Endothelial cell (in vitro differentiated cells): ENCODE measurements at regions not wholly inside any gene's neighbourhood (a gene's known extent, or its start where the extent isn't known, plus 50 kb on each side); places are given as distances from the start of the nearest gene placed in this dataset.

Experiments
- DNase-seq: peaks from one replicate; pipeline ENCODE4 v3.0.0; 2021; ENCODE audit warnings: low spot score
- H3K27ac Mint-ChIP-seq: one replicate; pipeline ENCODE4 v1.8.0; 2021; ENCODE audit warnings: mixed read lengths, inconsistent platforms; ENCODE audit not compliant: unreplicated experiment
- H3K27me3 Mint-ChIP-seq: one replicate; pipeline ENCODE4 v1.8.0; 2021; ENCODE audit warnings: mild to moderate bottlenecking, moderate library complexity, mixed read lengths, inconsistent platforms; ENCODE audit not compliant: unreplicated experiment
- H3K36me3 Mint-ChIP-seq: one replicate; pipeline ENCODE4 v1.8.0; 2021; ENCODE audit warnings: mild to moderate bottlenecking, low read depth, mixed read lengths, inconsistent platforms; ENCODE audit not compliant: unreplicated experiment
- H3K4me1 Mint-ChIP-seq: one replicate; pipeline ENCODE4 v1.8.0; 2021; ENCODE audit warnings: mild to moderate bottlenecking, mixed read lengths, inconsistent platforms; ENCODE audit not compliant: unreplicated experiment
- H3K4me3 Mint-ChIP-seq: one replicate; pipeline ENCODE4 v1.8.0; 2021; ENCODE audit warnings: mild to moderate bottlenecking, mixed read lengths, inconsistent platforms; ENCODE audit not compliant: unreplicated experiment
- H3K9me3 Mint-ChIP-seq: one replicate; pipeline ENCODE4 v1.8.0; 2021; ENCODE audit warnings: mixed read lengths, inconsistent platforms; ENCODE audit not compliant: unreplicated experiment
- TF ChIP-seq, protein P1 (sequence below): fragments of 200-600 bp; sonication (generic); IDR thresholded peaks from one replicate; pipeline ENCODE4 v1.5.0; 2021; ENCODE audit warnings: antibody characterized with exemption; ENCODE audit not compliant: unreplicated experiment

- H3K27ac Mint-ChIP-seq, result no peak overlapping the region
- H3K4me1 Mint-ChIP-seq, result no peaks in the 10 kb centered on the region
- TF ChIP-seq, protein P1, sequence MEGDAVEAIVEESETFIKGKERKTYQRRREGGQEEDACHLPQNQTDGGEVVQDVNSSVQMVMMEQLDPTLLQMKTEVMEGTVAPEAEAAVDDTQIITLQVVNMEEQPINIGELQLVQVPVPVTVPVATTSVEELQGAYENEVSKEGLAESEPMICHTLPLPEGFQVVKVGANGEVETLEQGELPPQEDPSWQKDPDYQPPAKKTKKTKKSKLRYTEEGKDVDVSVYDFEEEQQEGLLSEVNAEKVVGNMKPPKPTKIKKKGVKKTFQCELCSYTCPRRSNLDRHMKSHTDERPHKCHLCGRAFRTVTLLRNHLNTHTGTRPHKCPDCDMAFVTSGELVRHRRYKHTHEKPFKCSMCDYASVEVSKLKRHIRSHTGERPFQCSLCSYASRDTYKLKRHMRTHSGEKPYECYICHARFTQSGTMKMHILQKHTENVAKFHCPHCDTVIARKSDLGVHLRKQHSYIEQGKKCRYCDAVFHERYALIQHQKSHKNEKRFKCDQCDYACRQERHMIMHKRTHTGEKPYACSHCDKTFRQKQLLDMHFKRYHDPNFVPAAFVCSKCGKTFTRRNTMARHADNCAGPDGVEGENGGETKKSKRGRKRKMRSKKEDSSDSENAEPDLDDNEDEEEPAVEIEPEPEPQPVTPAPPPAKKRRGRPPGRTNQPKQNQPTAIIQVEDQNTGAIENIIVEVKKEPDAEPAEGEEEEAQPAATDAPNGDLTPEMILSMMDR, result no peak
- H3K27me3 Mint-ChIP-seq, result no peaks in the 10 kb centered on the region
- H3K4me3 Mint-ChIP-seq, result no peak overlapping the region
- H3K36me3 Mint-ChIP-seq, result peaks cover 12% of the 10 kb centered on the region
- no peaks in the 10 kb centered on the region for H3K9me3 Mint-ChIP-seq
- no peak for DNase-seq
Observed at GRCh38 chr2:187002242-187002641, 153.3 kb upstream of the ZSWIM2 start.

GRCh38 chr2:187001248-187001647 lies 152.3 kb upstream of the ZSWIM2 start:
- Mint-ChIP-seq H3K9me3 (no peaks in the 10 kb centered on the region), H3K4me3 (no peak overlapping the region), H3K36me3 (peaks cover 12% of the 10 kb centered on the region), H3K4me1 (no peaks in the 10 kb centered on the region), H3K27ac (no peak overlapping the region), H3K27me3 (no peaks in the 10 kb centered on the region)
- no peak for DNase-seq
- TF ChIP-seq, protein P1, result no peak

GRCh38 chr2:186995092-186995491 lies 146.1 kb upstream of the ZSWIM2 start:
- H3K9me3 Mint-ChIP-seq, result no peaks in the 10 kb centered on the region
- no peak for DNase-seq
- no peak overlapping the region for H3K4me3 Mint-ChIP-seq
- H3K36me3 Mint-ChIP-seq, result no peaks in the 10 kb centered on the region
- H3K4me1 Mint-ChIP-seq, result peaks cover 15% of the 10 kb centered on the region
- TF ChIP-seq, protein P1, result no peak
- H3K27me3 Mint-ChIP-seq, result no peaks in the 10 kb centered on the region
- no peak overlapping the region for H3K27ac Mint-ChIP-seq

DNA sequence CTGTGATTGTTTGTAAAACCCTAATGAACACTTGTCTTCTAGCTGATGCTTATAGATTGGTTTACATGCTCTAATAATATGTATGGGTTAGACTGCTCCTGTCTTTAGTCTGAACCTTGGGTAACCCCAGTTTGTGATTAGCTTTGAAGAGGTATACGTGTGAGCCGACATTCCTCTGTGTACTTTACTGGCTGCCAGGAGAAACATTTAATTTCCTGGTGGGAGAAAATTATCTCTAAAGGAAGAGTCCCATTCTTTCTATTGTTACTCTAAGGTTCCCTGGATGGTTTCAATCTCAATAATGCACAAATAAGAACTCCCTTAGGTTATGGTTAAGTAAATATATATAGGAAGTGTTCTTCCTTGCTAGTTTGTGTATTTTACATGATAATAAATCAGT lies 143.6 kb upstream of the ZSWIM2 start:
- no peak overlapping the region for H3K27ac Mint-ChIP-seq
- no peak for DNase-seq
- no peaks in the 10 kb centered on the region for H3K9me3 Mint-ChIP-seq
- H3K27me3 Mint-ChIP-seq, result no peaks in the 10 kb centered on the region
- H3K36me3 Mint-ChIP-seq, result peaks cover 4% of the 10 kb centered on the region
- TF ChIP-seq, protein P1, result no peak
- H3K4me3 Mint-ChIP-seq, result no peak overlapping the region
- peaks cover 15% of the 10 kb centered on the region for H3K4me1 Mint-ChIP-seq

- H3K27me3 Mint-ChIP-seq, result no peaks in the 10 kb centered on the region
- no peaks in the 10 kb centered on the region for H3K9me3 Mint-ChIP-seq
- DNase-seq, result no peak
- peaks cover 4% of the 10 kb centered on the region for H3K36me3 Mint-ChIP-seq
- no peak overlapping the region for H3K4me3 Mint-ChIP-seq
- TF ChIP-seq, protein P1, result no peak
- peaks cover 15% of the 10 kb centered on the region for H3K4me1 Mint-ChIP-seq
- H3K27ac Mint-ChIP-seq, result no peak overlapping the region
Observed at GRCh38 chr2:186991766-186992417, 142.9 kb upstream of the ZSWIM2 start.
